WTC11 (cell line): ENCODE measurements at regions not wholly inside any gene's neighbourhood (a gene's known extent, or its start where the extent isn't known, plus 50 kb on each side); places are given as distances from the start of the nearest gene placed in this dataset.

Experiments used
- ATAC-seq: fragments of 200-7000 bp; cut with Tn5 transposase; 2 replicates; pipeline ENCODE4 v1.10.0; 2021; ENCODE audit warnings: mild to moderate bottlenecking, moderate library complexity
- CTCF ChIA-PET: fragments of 300-600 bp; sonication (Branson Sonifier 250); formaldehyde crosslinking; loops from one replicate; lab custom pipeline; 2021; ENCODE audit warnings: antibody characterized with exemption; lab: Charles Lee
- POLR2A ChIA-PET: fragments of 350-600 bp; sonication (Branson Sonifier 250); formaldehyde crosslinking; loops from one replicate; lab custom pipeline; 2021; ENCODE audit warnings: antibody characterized with exemption; lab: Charles Lee
- DNase-seq: peaks from one replicate; pipeline ENCODE4 v3.0.0; 2021; ENCODE audit warnings: low spot score
- H3K27ac Mint-ChIP-seq: 2 replicates; pipeline ENCODE4 v1.8.0; 2021; ENCODE audit warnings: mixed read lengths
- H3K27me3 Mint-ChIP-seq: 2 replicates; pipeline ENCODE4 v1.8.0; 2021; ENCODE audit warnings: low read depth, mild to moderate bottlenecking, moderate library complexity, mixed read lengths
- H3K36me3 Mint-ChIP-seq: 2 replicates; pipeline ENCODE4 v1.8.0; 2021; ENCODE audit warnings: mixed read lengths
- H3K4me1 Mint-ChIP-seq: 2 replicates; pipeline ENCODE4 v1.8.0; 2022; ENCODE audit warnings: mixed read lengths
- H3K4me3 Mint-ChIP-seq: 2 replicates; pipeline ENCODE4 v1.8.0; 2021; ENCODE audit warnings: mild to moderate bottlenecking, moderate library complexity, mixed read lengths
- H3K9me3 Mint-ChIP-seq: 2 replicates; pipeline ENCODE4 v1.8.0; 2021; ENCODE audit warnings: mixed read lengths
- AR ChIP-seq: fragments of 250-450 bp; sonication (Bioruptor Pico); IDR thresholded peaks from 2 replicates; pipeline ENCODE4 v1.9.0; 2021; ENCODE audit warnings: mild to moderate bottlenecking
- ATF3 ChIP-seq: sonication (generic); formaldehyde crosslinking; conservative IDR thresholded peaks from 2 replicates; pipeline ENCODE4 v1.8.1; 2022; ENCODE audit warnings: mild to moderate bottlenecking, missing genetic modification reagents
- CBFB ChIP-seq: sonication (generic); formaldehyde crosslinking; IDR thresholded peaks from 2 replicates; pipeline ENCODE4 v1.8.1; 2022; ENCODE audit warnings: mild to moderate bottlenecking, low read depth, missing genetic modification reagents
- CDX4 ChIP-seq: fragments of 250-450 bp; sonication (Bioruptor Pico); IDR thresholded peaks from 2 replicates; pipeline ENCODE4 v1.9.0; 2021; ENCODE audit warnings: moderate library complexity, mild to moderate bottlenecking, inconsistent platforms, borderline replicate concordance
- CREB1 ChIP-seq: sonication (generic); formaldehyde crosslinking; IDR thresholded peaks from 2 replicates; pipeline ENCODE4 v1.8.0; 2023; ENCODE audit warnings: mild to moderate bottlenecking, missing genetic modification reagents
- E2F4 ChIP-seq: sonication (generic); formaldehyde crosslinking; IDR thresholded peaks from 2 replicates; pipeline ENCODE4 v1.8.1; 2022; ENCODE audit warnings: low read depth, mild to moderate bottlenecking, moderate library complexity, missing genetic modification reagents, borderline replicate concordance
- EMX1 ChIP-seq: fragments of 250-450 bp; sonication (Bioruptor Pico); IDR thresholded peaks from 2 replicates; pipeline ENCODE4 v1.8.0; 2021; ENCODE audit warnings: mild to moderate bottlenecking
- ERG ChIP-seq: fragments of 250-450 bp; sonication (Bioruptor Pico); IDR thresholded peaks from 2 replicates; pipeline ENCODE4 v1.8.0; 2021; ENCODE audit warnings: mild to moderate bottlenecking
- GRHL2 ChIP-seq: fragments of 250-450 bp; sonication (Bioruptor Pico); IDR thresholded peaks from 2 replicates; pipeline ENCODE4 v1.8.0; 2022; ENCODE audit warnings: mild to moderate bottlenecking, moderate library complexity; ENCODE audit not compliant: insufficient replicate concordance, severe bottlenecking
- HMGXB4 ChIP-seq: sonication (generic); formaldehyde crosslinking; IDR thresholded peaks from 2 replicates; pipeline ENCODE4 v1.8.1; 2023; ENCODE audit warnings: mild to moderate bottlenecking, moderate library complexity, missing genetic modification reagents
- JAZF1 ChIP-seq: fragments of 250-450 bp; sonication (Bioruptor Pico); IDR thresholded peaks from 2 replicates; pipeline ENCODE4 v1.9.0; 2021; ENCODE audit warnings: moderate library complexity, mild to moderate bottlenecking, inconsistent platforms
- NFE2L1 ChIP-seq: sonication (generic); formaldehyde crosslinking; IDR thresholded peaks from 2 replicates; pipeline ENCODE4 v1.8.1; 2023; ENCODE audit warnings: missing genetic modification reagents
- NFYB ChIP-seq: sonication (generic); formaldehyde crosslinking; conservative IDR thresholded peaks from 2 replicates; pipeline ENCODE4 v1.8.0; 2022; ENCODE audit warnings: low read depth, missing genetic modification reagents
- USF1 ChIP-seq: sonication (generic); formaldehyde crosslinking; IDR thresholded peaks from 2 replicates; pipeline ENCODE4 v1.8.0; 2022; ENCODE audit warnings: mild to moderate bottlenecking, missing genetic modification reagents
- USF2 ChIP-seq: sonication (generic); formaldehyde crosslinking; IDR thresholded peaks from 2 replicates; pipeline ENCODE4 v1.8.1; 2023; ENCODE audit warnings: mild to moderate bottlenecking, missing genetic modification reagents, moderate library complexity
- ZBTB43 ChIP-seq: sonication (generic); formaldehyde crosslinking; IDR thresholded peaks from 2 replicates; pipeline ENCODE4 v1.8.1; 2023; ENCODE audit warnings: mild to moderate bottlenecking, missing genetic modification reagents
- ZNF263 ChIP-seq: sonication (generic); formaldehyde crosslinking; IDR thresholded peaks from 2 replicates; pipeline ENCODE4 v1.8.1; 2022; ENCODE audit warnings: low read depth, mild to moderate bottlenecking, moderate library complexity, missing genetic modification reagents
- ZNF512 ChIP-seq: sonication (generic); formaldehyde crosslinking; IDR thresholded peaks from 2 replicates; pipeline ENCODE4 v1.8.1; 2022; ENCODE audit warnings: missing genetic modification reagents, borderline replicate concordance
- ZNF671 ChIP-seq: fragments of 250-450 bp; sonication (Bioruptor Pico); IDR thresholded peaks from 2 replicates; pipeline ENCODE4 v1.8.0; 2021; ENCODE audit warnings: mild to moderate bottlenecking

- ChIA-PET CTCF (no interaction called here), POLR2A (no interaction called here)
- no peak for ATAC-seq
- H3K27ac Mint-ChIP-seq: no peak overlapping the region
- H3K27me3 Mint-ChIP-seq: no peaks in the 10 kb centered on the region
- no peaks in the 10 kb centered on the region for H3K9me3 Mint-ChIP-seq
- TF ChIP-seq ZNF671 (CRISPR knock-in tag) (no peak), CBFB (CRISPR knock-in tag) (no peak), AR (CRISPR knock-in tag) (no peak), HMGXB4 (no peak)
- H3K36me3 Mint-ChIP-seq: no peaks in the 10 kb centered on the region
- DNase-seq: no peak
- no peak overlapping the region for H3K4me3 Mint-ChIP-seq
- no peaks in the 10 kb centered on the region for H3K4me1 Mint-ChIP-seq
These were observed 136.3 kb upstream of the SMARCA2 start for GRCh38 chr9:1878811-1879210.

- TF ChIP-seq NFYB (CRISPR knock-in tag) (no peak), GRHL2 (no peak), ERG (CRISPR knock-in tag) (no peak)
- Mint-ChIP-seq H3K4me3 (no peak overlapping the region), H3K4me1 (no peaks in the 10 kb centered on the region), H3K27ac (no peak overlapping the region), H3K36me3 (no peaks in the 10 kb centered on the region), H3K27me3 (no peaks in the 10 kb centered on the region), H3K9me3 (no peaks in the 10 kb centered on the region)
- POLR2A ChIA-PET: no interaction called here
- DNase-seq (no peak), ATAC-seq (no peak)
- CTCF ChIA-PET: no interaction called here
These were observed 135.6 kb upstream of the SMARCA2 start for GRCh38 chr9:1879501-1879900.

- no peaks in the 10 kb centered on the region for H3K4me1 Mint-ChIP-seq
- H3K36me3 Mint-ChIP-seq: no peaks in the 10 kb centered on the region
- no peaks in the 10 kb centered on the region for H3K27me3 Mint-ChIP-seq
- ATAC-seq (no peak), DNase-seq (no peak)
- ChIA-PET CTCF (interaction anchor here (0.8 kb wide), 1 partner anchor 8 kb away, joined by 3 read pairs; no protein-coding TSS in a partner anchor), POLR2A (no interaction called here)
- H3K27ac Mint-ChIP-seq: no peak overlapping the region
- H3K9me3 Mint-ChIP-seq: peaks cover 3% of the 10 kb centered on the region; the same call in 1 of the 2 replicates
- H3K4me3 Mint-ChIP-seq: no peak overlapping the region
- TF ChIP-seq ZBTB43 (CRISPR knock-in tag): no peak
- no peak for TF ChIP-seq JAZF1 (CRISPR knock-in tag)
- TF ChIP-seq ZNF512 (CRISPR knock-in tag): no peak
- TF ChIP-seq NFE2L1 (CRISPR knock-in tag): no peak
- no peak for TF ChIP-seq CREB1 (CRISPR knock-in tag)
- no peak for TF ChIP-seq E2F4 (CRISPR knock-in tag)
- no peak for TF ChIP-seq ATF3 (CRISPR knock-in tag)
- TF ChIP-seq USF1 (CRISPR knock-in tag): no peak
- no peak for TF ChIP-seq ZNF263 (CRISPR knock-in tag)
- TF ChIP-seq CDX4: no peak
- no peak for TF ChIP-seq USF2 (CRISPR knock-in tag)
- TF ChIP-seq EMX1 (CRISPR knock-in tag): no peak
These were observed 135.0 kb upstream of the SMARCA2 start for GRCh38 chr9:1880038-1880565.
